Fibroblast of skin of back (primary cell): ENCODE measurements at regions not wholly inside any gene's neighbourhood (a gene's known extent, or its start where the extent isn't known, plus 50 kb on each side); places are given as distances from the start of the nearest gene placed in this dataset.
A peak's percentile ranks its signal among the peaks of the same experiment; 100 is the strongest.

Experiments used
- DNase-seq: peaks from one replicate; pipeline ENCODE4 v3.0.0-alpha.2; 2013

GRCh38 chr11:32273931-32274330 is 161.4 kb downstream of the WT1 start:
- no peak for DNase-seq

DNA sequence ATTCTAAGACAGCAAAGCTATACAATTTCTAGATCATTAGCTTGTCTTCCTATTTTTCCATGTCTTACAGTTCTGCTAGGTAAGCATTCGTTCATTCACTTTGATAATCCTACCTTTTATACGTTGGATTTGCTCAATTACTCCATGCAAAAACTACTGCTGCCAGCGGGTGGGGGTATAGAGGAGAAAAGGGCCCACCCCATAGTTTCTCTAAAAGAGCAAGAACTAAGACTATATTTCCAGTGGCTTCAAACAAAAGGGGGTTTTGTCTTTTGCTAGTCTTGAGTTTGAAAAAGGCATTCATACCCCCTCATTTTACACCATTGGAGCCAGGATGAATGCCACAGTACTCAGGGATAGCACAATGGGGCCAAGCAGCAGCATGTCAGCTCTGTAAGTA is 155.7 kb downstream of the WT1 start:
- no peak for DNase-seq

DNA sequence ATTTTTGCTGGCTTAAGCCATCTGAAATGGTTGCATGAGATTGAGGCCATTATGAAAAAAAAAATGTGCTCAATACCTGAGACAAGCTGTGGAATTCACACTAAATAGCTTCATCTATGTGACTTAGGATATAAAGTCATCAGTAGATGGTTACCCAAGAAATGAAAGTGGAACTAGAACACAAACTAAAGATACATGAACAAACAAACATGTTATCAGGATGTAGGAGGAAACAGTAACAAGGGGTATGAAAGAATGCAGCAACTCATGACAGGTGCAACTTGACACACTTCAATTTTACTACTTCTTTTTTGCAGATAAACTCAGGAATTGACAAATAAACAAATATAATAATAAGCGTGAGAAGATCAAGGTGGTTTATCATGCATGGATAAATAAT is 155.0 kb downstream of the WT1 start:
- no peak for DNase-seq

DNA sequence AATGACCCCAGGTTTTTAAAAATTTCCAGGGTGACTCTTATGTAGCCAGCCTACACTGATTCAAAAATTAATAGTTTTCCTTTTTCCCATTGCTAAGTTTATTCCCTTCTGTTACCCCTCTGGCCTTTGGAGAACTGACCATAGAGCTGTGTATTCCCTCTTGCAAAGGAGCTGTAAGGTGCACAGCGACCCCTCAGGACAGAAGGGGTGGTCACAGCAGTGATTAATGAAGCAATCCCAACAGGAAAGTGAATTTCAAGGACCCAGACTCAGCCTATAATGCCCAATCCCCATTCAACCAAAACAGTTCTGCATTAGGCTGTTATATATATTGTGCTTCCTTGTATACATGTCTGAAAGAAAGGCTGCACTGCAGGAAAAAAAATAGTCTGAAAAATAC is 147.1 kb downstream of the WT1 start:
- DNase-seq: no peak

DNA sequence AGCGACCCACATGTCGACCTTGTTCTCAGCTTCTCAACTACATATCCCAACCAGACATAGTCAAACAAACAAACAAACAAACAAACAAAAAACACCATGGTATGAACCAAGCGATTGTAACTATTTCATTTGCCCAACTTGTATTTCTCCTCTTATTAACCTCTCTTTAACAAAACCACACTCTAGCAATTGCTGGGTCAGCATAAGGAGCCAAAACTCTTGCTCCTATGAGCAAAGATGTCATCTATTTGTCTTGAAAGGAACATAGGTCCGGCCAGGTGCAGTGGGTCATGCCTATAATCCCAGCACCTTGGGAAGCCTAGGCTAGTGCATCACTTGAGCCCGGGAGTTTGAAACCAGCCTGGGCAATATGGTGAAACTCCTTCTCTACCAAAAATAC is 145.6 kb downstream of the WT1 start:
- no peak for DNase-seq

DNA sequence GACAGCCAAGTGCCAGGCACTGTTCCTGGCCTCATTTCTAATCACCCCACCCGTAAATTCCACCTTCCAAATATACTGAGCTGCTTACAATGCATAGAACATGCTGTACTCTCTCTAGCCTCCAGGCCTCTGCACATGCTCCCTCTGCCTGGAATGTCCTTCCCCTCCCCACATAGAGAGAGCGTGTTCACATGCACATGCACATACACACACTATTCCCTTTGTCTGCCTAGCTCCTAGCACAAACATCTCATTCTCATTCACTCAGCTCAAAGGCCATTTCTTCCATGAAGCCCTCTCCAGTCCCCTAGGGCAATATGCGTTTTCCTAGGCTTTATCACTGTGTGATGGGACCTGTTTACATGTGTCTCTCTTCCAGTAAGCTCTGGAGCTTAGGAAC is 144.6 kb downstream of the WT1 start:
- DNase-seq: no peak

DNA sequence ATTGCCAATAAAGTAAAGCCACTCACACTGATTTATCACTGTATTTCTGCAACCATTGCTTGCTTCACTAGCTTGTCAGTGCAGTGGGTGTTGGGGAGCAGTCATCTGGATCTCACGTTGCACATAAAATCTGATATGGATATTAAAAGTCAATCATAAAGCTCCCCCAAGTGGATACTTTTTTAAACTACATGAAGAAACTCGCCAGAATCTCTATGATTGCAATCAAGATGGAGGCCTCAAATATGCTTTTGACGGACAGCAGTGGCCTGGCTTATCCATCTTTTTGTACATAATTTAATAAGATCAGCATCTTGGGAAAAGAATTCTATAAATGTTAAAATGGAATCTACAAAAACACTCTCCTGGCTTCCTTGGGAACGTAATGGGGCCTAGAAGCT is 137.7 kb downstream of the WT1 start:
- DNase-seq: peak; percentile 28

GRCh38 chr11:32302826-32303225 is 132.5 kb downstream of the WT1 start:
- no peak for DNase-seq

- DNase-seq: no peak
Measured at GRCh38 chr11:32304521-32304920, 130.8 kb downstream of the WT1 start.

GRCh38 chr11:32305460-32305859 is 129.9 kb downstream of the WT1 start:
- DNase-seq: no peak

DNA sequence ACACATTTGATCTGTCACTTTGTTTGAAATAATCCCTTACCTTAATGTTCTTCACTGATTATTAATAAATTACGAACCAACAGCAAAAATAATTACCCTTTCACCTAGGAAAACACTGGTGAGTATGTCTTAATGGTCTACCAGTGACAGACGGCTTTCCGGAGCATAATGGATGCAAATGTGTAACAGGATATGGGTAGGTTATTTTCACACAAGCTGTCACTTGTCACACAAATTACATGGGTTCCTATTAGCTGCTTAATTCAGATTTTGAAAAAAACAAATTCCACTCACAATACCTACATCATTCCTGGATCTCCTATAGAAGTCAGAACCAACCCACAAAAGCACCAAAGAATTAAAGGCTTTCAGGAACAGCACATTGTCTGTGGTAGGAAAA is 127.9 kb downstream of the WT1 start:
- DNase-seq: no peak

- DNase-seq: no peak
Measured at GRCh38 chr11:32307913-32308312, 127.4 kb downstream of the WT1 start.

GRCh38 chr11:32309530-32310213 is 125.7 kb downstream of the WT1 start:
- no peak for DNase-seq

- DNase-seq: no peak
Measured at GRCh38 chr11:32310214-32310601, 125.1 kb downstream of the WT1 start.

GRCh38 chr11:32311346-32312065 is 123.8 kb downstream of the WT1 start:
- no peak for DNase-seq

DNA sequence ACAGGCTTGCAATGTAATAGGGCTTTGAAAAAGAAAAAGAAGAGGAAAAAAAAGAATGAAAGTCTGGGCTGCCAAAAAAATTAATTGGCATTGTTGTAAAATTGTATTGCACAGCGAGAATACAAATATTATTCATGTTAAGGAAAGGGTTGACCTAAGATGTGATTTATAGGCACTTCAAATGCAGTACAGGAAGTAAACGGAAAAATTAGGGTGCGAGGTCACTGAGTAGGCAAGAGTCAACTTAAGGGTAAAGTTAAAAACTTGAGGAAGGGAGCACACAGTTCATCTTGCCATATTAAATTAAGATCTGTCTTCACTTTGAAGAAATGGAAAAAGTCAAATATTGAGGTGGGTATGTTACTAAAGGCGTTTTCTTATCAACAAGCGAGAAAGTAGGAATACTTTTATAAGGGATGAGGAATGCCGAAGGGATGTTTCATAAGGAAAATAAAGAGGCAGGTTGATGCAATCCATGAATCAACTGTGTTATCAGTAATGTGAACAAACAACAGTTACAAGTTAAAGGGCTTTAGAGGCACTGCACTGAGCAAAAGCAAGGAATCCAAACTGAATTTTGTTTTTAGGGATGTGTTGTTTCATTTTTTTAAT is 123.0 kb downstream of the WT1 start:
- peak; percentile 30 for DNase-seq

DNA sequence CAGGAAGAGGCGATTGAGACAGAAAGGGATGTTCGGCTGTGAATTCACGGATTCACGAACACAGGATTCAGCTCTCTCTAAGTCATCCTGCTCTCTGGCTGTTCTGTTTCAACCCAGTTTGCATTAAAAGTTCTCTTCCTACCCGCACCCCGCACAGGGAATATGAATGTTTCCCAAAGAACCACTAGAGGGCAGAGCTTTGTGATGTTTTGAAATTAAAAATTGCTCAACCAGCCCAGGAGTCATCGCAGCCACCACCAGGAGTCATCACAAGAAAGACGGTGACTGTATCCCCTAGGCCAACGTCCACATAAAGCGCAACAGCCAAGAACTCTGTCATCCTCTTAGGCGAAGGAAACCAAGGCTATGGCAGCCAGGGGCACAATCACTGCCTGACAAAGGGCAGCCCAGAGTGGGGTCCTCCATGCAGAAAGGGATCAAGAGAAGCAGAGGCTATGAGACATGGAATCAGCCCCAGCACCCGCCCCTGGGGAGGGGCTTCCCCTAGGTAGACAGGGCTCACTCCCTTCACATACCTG is 122.4 kb downstream of the WT1 start:
- peak; percentile 50 for DNase-seq

DNA sequence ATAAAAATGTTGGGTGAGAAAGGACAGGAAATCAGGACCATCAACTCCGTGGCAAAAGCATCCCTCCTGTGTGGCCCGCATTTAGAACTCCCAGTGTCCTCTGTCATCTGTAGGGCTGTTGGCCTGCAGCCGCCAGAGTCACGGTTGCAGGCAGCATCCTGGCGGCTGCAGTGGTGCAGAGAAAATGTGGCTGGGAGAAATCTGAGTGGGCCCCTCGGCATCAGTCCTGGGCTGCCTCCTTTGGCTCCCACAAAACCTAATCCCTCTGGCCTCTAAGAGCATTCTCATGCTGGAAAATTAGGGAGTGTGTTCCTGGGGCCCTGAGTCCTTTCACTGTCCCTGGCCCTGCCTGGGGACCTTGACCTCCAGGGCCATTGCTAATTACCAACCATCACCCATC is 121.9 kb downstream of the WT1 start:
- no peak for DNase-seq

DNA sequence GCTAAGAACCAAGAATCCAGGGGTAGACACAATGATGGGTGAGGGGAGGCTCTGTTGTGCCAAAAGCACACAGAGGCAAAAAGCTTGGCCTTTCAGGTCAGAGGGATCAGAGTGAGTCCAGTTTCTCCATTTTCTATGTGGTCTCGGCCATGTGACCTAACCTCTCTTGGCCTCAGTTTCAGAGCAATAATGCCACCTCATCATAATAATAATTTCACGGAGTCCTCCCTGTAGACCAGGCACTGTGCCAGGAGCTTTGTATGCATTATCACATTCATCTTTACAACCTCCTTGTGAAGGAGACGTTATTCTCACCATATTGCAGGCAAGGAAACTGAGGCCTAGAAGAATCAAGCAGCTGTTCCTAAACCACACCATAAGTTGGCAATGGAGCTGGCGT is 120.2 kb downstream of the WT1 start:
- no peak for DNase-seq

DNA sequence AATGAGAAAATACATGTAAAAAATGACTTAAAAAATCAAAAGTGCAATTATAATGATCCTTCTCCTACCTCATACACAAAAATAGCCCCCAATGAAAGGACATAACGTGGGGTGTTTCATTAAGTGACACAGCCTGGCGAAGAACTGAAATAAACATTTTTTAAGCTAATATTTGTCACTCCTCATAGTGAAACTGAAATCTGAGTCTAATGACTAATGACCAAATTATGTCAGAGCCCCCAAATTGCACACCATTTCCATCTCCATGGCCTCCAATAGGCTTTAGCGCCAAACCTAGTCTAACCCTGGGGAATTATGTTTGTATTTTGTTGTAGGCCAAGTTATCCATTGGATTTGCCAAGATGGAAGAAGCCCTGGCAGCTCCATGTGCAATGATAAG is 119.1 kb downstream of the WT1 start:
- DNase-seq: no peak

GRCh38 chr11:32316858-32317642 is 118.3 kb downstream of the WT1 start:
- DNase-seq: no peak

DNA sequence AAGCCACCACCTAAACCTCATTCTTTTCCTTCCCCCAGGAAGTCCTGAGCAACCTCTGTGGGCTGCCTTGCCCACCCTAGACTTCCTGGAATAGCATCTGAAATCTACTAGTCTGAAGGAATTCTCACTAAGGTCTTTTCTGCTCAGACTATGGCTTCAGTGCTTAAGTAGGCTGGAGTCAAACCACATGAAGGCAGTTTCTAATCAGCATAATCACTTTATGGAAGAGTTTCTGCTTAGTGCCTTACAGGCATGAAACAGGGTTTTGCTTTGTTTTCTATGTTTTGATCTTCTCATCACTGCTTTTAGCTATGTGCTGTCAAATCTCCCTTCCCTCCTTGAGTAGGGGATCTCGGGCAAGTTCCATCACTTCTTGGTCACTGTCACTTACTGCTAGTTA is 117.7 kb downstream of the WT1 start:
- DNase-seq: no peak
